Prostate gland (tissue), 2 donors: ENCODE measurements at regions not wholly inside any gene's neighbourhood (a gene's known extent, or its start where the extent isn't known, plus 50 kb on each side); places are given as distances from the start of the nearest gene placed in this dataset.

Experiments
- DNase-seq: peaks from one replicate; pipeline ENCODE4 v3.0.0-alpha.2; 2019; ENCODE audit warnings: low spot score
- H3K27ac ChIP-seq, 2 donors: fragments of 200-600 bp; sonication (generic); 2 replicates each; pipeline ENCODE4 v1.5.1; 2017 to 2019
- H3K27me3 ChIP-seq: fragments of 200-600 bp; sonication (generic); replicated peaks from 2 replicates; pipeline ENCODE4 v1.5.1; 2019; ENCODE audit not compliant: insufficient read depth
- H3K36me3 ChIP-seq, 2 donors: fragments of 200-600 bp; sonication (generic); 1 replicate in 1 of 2; 2 replicates in 1 of 2; pipeline versions ENCODE4 v1.5.1 to v1.8.1; 2017 to 2019
- H3K4me1 ChIP-seq: fragments of 200-600 bp; sonication (generic); replicated peaks from 2 replicates; pipeline ENCODE4 v1.5.1; 2019
- H3K4me3 ChIP-seq, 2 donors: fragments of 200-600 bp; sonication (generic); 2 replicates each; pipeline ENCODE4 v1.5.1; 2017 to 2019
- H3K9me3 ChIP-seq: fragments of 200-600 bp; sonication (generic); 2 replicates; pipeline ENCODE4 v1.5.1; 2017
- CTCF ChIP-seq, 4 experiments: fragments of 200-600 bp in 2 of 4; fragments of 450-650 bp in 2 of 4; sonication (generic) in 2 of 4; IDR thresholded peaks; 1 replicate in 3 of 4; 2 replicates in 1 of 4; pipeline ENCODE4 v1.5.1; 2016 to 2019; ENCODE audit warnings: antibody characterized with exemption in 4 of 4, mild to moderate bottlenecking in 2 of 4, moderate library complexity in 2 of 4
- POLR2A ChIP-seq: fragments of 450-650 bp; IDR thresholded peaks from one replicate; pipeline ENCODE4 v1.6.1; 2016; ENCODE audit warnings: antibody characterized with exemption, mild to moderate bottlenecking
- POLR2AphosphoS5 ChIP-seq: sonication (generic); formaldehyde crosslinking; IDR thresholded peaks from one replicate; pipeline ENCODE4 v1.6.1; 2017; ENCODE audit warnings: antibody characterized with exemption
- WGBS: methylation state at CpG from one replicate; pipeline ENCODE4 v1.1.5; 2018; 5-methylcytosine and 5-hydroxymethylcytosine counted together
- intact Hi-C: fragments of 100-400 bp; cut with DNase I; formaldehyde crosslinking; loops from one replicate; pipeline ENCODE4 v1.14.2; 2022

GRCh38 chr18:37698508-37699040 lies 133.0 kb upstream of the CELF4 start:
- Histone ChIP-seq H3K36me3 (no peaks in the 10 kb centered on the region), H3K27me3 (no peaks in the 10 kb centered on the region), H3K27ac (no peak overlapping the region), H3K4me1 (no peaks in the 10 kb centered on the region), H3K9me3 (no peaks in the 10 kb centered on the region), H3K4me3 (no peak overlapping the region)
- 29% methylated on average over 3 of the region's 3 CpGs for WGBS
- DNase-seq, result no peak
- TF ChIP-seq POLR2A (no peak), POLR2AphosphoS5 (no peak), CTCF (IDR thresholded peaks at IDR 0.05) (no peak)
- intact Hi-C loops, result no loop called here

GRCh38 chr18:37694516-37694915 lies 128.9 kb upstream of the CELF4 start:
- no peak for TF ChIP-seq POLR2A
- no peak for TF ChIP-seq POLR2AphosphoS5
- no peak for TF ChIP-seq CTCF (IDR thresholded peaks at IDR 0.05)
- H3K4me1 ChIP-seq, result no peaks in the 10 kb centered on the region
- no peaks in the 10 kb centered on the region for H3K9me3 ChIP-seq
- no peaks in the 10 kb centered on the region for H3K36me3 ChIP-seq
- no peak overlapping the region for H3K4me3 ChIP-seq
- intact Hi-C loops, result no loop called here
- no peaks in the 10 kb centered on the region for H3K27me3 ChIP-seq
- no peak overlapping the region for H3K27ac ChIP-seq
- 24% methylated on average over 4 of the region's 4 CpGs for WGBS
- no peak for DNase-seq

- DNase-seq, result no peak
- intact Hi-C loops, result no loop called here
Observed at GRCh38 chr18:37691162-37691561, 125.6 kb upstream of the CELF4 start.

GRCh38 chr18:37689841-37690240 lies 124.2 kb upstream of the CELF4 start:
- Histone ChIP-seq H3K9me3 (no peaks in the 10 kb centered on the region), H3K4me3 (no peak overlapping the region), H3K27me3 (no peaks in the 10 kb centered on the region), H3K4me1 (no peaks in the 10 kb centered on the region), H3K36me3 (no peaks in the 10 kb centered on the region), H3K27ac (no peak overlapping the region)
- intact Hi-C loops, result no loop called here
- TF ChIP-seq POLR2A, result no peak
- no peak for TF ChIP-seq CTCF (IDR thresholded peaks at IDR 0.05)
- TF ChIP-seq POLR2AphosphoS5, result no peak
- 96% methylated on average over 1 of the region's 1 CpG for WGBS
- DNase-seq, result no peak

More at GRCh38 chr18:37691162-37691561, 125.6 kb upstream of the CELF4 start:
- TF ChIP-seq CTCF (IDR thresholded peaks at IDR 0.05) (no peak), POLR2A (no peak), POLR2AphosphoS5 (no peak)
- no peaks in the 10 kb centered on the region for H3K36me3 ChIP-seq
- no peaks in the 10 kb centered on the region for H3K27me3 ChIP-seq
- no peaks in the 10 kb centered on the region for H3K4me1 ChIP-seq
- no peak overlapping the region for H3K4me3 ChIP-seq
- no peak overlapping the region for H3K27ac ChIP-seq
- H3K9me3 ChIP-seq, result no peaks in the 10 kb centered on the region
- 50% methylated on average over 1 of the region's 1 CpG for WGBS

GRCh38 chr18:37684590-37684989 lies 119.0 kb upstream of the CELF4 start:
- H3K27me3 ChIP-seq, result no peaks in the 10 kb centered on the region
- no peak overlapping the region for H3K4me3 ChIP-seq
- DNase-seq, result no peak
- no peaks in the 10 kb centered on the region for H3K4me1 ChIP-seq
- H3K27ac ChIP-seq, result no peak overlapping the region
- no peaks in the 10 kb centered on the region for H3K36me3 ChIP-seq
- no peaks in the 10 kb centered on the region for H3K9me3 ChIP-seq
- intact Hi-C loops, result no loop called here
- TF ChIP-seq CTCF (IDR thresholded peaks at IDR 0.05) (no peak), POLR2A (no peak), POLR2AphosphoS5 (no peak)
- 80% methylated on average over 3 of the region's 3 CpGs for WGBS
